ENCODE measurements at regions not wholly inside any gene's neighbourhood (a gene's known extent, or its start where the extent isn't known, plus 50 kb on each side); places are given as distances from the start of the nearest gene placed in this dataset.

- Histone ChIP-seq H2BK15ac (ENCODE audit: low read depth, low read length) (no peak overlapping the region), H2BK20ac (ENCODE audit: low read depth, low read length, poor library complexity, severe bottlenecking) (no peak overlapping the region), H3K79me2 (ENCODE audit: insufficient read depth, low read length) (no peaks in the 10 kb centered on the region), H3K79me1 (ENCODE audit: insufficient read depth, low read depth, low read length, poor library complexity, severe bottlenecking) (no peaks in the 10 kb centered on the region), H3K27ac (ENCODE audit: insufficient read length, low read depth, low read length) (no peak overlapping the region), H2BK5ac (ENCODE audit: insufficient read length, low read length) (no peak overlapping the region), H3K56ac (ENCODE audit: insufficient read length, low read depth, low read length) (no peak overlapping the region), H3K27me3 (ENCODE audit: insufficient read depth, low read length) (no peaks in the 10 kb centered on the region), H2AK5ac (ENCODE audit: insufficient read length, low read length) (no peak overlapping the region), H2BK12ac (ENCODE audit: insufficient read length, low read depth, low read length) (no peak overlapping the region), H2BK120ac (ENCODE audit: low read depth, low read length, poor library complexity, severe bottlenecking) (no peak overlapping the region), H3K14ac (ENCODE audit: insufficient read depth, low read length) (no peak overlapping the region), H3K23ac (ENCODE audit: insufficient read length, low read depth, low read length) (no peak overlapping the region), H3K4me2 (ENCODE audit: insufficient read depth, insufficient read length, low read length) (no peak overlapping the region), H3K23me2 (ENCODE audit: insufficient read length, low read depth, low read length, poor library complexity, severe bottlenecking) (no peaks in the 10 kb centered on the region), H3T11ph (ENCODE audit: low read length) (no peak overlapping the region), H2AFZ (ENCODE audit: low read length) (no peak overlapping the region), H4K91ac (ENCODE audit: insufficient read length, low read depth, low read length) (no peak overlapping the region), H4K5ac (ENCODE audit: insufficient read length, low read depth, low read length) (no peak overlapping the region), H3K9ac (ENCODE audit: extremely low read depth, insufficient read length, low read length) (no peak overlapping the region), H3K9me3 (ENCODE audit: control insufficient read depth, low read depth, low read length) (no peaks in the 10 kb centered on the region), H3K4me1 (ENCODE audit: insufficient read depth, low read length) (no peaks in the 10 kb centered on the region), H3K18ac (ENCODE audit: insufficient read length, low read depth, low read length) (no peak overlapping the region), H4K8ac (replicated peaks; ENCODE audit: insufficient read length, low read depth, low read length) (no peak overlapping the region), H4K20me1 (ENCODE audit: control insufficient read depth, insufficient read depth, insufficient read length) (no peaks in the 10 kb centered on the region), H3K4ac (ENCODE audit: low read depth, low read length) (no peak overlapping the region)
- Mint-ChIP-seq H3K9me3 (no peaks in the 10 kb centered on the region), H3K27me3 (ENCODE audit: low read depth) (no peaks in the 10 kb centered on the region), H3K27ac (no peak overlapping the region), H3K36me3 (ENCODE audit: insufficient read depth in 1 of 3, low read depth in 3 of 3) (no peaks in the 10 kb centered on the region; a peak in 1 of 7 replicates), H3K4me3 (no peak overlapping the region), H3K4me1 (peaks cover 8 to 12% of the 10 kb centered on the region in 2 experiments)
- TF ChIP-seq CTCF (conservative IDR thresholded peaks at IDR 0.05): no peak
- DNase-seq: no peak
- no CpG with 5 or more reads among the region's 1 CpG for WGBS (ENCODE audit: extremely low coverage, insufficient read length, low lambda C conversion rate)
These were observed 777.8 kb downstream of the TBC1D32 start for GRCh38 chr6:120556491-120556890.

All from H9 (cell line).